HL-60 (cell line): ENCODE measurements at regions not wholly inside any gene's neighbourhood (a gene's known extent, or its start where the extent isn't known, plus 50 kb on each side); places are given as distances from the start of the nearest gene placed in this dataset.

Source experiments
- GABPA ChIP-seq: IDR thresholded peaks from 2 replicates; pipeline ENCODE4 v1.6.1; 2012; ENCODE audit warnings: low read depth
- POLR2AphosphoS5 ChIP-seq: IDR thresholded peaks from 2 replicates; pipeline ENCODE4 v1.6.1; 2012; ENCODE audit warnings: low read depth
- TF ChIP-seq, protein P1 (sequence below): IDR thresholded peaks from one replicate; pipeline ENCODE4 v1.5.1; 2011; ENCODE audit warnings: low read length, control low read depth, inconsistent platforms; ENCODE audit not compliant: insufficient read depth
- TF ChIP-seq, protein P2 (sequence below): IDR thresholded peaks from 2 replicates; pipeline ENCODE4 v1.6.1; 2012; ENCODE audit warnings: low read depth; ENCODE audit not compliant: insufficient replicate concordance

DNA sequence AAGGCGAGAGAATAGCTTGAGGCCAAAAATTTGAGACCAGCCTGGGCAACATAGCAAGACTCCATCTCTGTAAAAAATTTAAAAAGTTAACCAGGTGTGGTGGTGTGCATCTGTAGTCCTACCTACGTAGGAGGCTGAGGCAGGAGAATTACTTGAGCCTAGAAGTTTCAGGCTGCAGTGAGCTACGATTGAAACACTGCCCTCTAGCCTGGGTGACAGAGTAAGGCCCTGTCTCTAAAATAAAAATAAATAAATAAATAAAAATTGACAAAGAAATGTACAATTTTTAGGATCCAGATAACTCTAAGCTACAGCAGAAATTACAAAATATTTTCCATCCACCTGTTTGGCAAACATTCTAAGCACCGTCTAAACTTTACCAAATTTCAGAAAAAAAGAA, 941.0 kb upstream of the ADGRB3 start:
- TF ChIP-seq, protein P1, sequence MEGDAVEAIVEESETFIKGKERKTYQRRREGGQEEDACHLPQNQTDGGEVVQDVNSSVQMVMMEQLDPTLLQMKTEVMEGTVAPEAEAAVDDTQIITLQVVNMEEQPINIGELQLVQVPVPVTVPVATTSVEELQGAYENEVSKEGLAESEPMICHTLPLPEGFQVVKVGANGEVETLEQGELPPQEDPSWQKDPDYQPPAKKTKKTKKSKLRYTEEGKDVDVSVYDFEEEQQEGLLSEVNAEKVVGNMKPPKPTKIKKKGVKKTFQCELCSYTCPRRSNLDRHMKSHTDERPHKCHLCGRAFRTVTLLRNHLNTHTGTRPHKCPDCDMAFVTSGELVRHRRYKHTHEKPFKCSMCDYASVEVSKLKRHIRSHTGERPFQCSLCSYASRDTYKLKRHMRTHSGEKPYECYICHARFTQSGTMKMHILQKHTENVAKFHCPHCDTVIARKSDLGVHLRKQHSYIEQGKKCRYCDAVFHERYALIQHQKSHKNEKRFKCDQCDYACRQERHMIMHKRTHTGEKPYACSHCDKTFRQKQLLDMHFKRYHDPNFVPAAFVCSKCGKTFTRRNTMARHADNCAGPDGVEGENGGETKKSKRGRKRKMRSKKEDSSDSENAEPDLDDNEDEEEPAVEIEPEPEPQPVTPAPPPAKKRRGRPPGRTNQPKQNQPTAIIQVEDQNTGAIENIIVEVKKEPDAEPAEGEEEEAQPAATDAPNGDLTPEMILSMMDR: no peak
- TF ChIP-seq GABPA (no peak), POLR2AphosphoS5 (no peak)
- TF ChIP-seq, protein P2, sequence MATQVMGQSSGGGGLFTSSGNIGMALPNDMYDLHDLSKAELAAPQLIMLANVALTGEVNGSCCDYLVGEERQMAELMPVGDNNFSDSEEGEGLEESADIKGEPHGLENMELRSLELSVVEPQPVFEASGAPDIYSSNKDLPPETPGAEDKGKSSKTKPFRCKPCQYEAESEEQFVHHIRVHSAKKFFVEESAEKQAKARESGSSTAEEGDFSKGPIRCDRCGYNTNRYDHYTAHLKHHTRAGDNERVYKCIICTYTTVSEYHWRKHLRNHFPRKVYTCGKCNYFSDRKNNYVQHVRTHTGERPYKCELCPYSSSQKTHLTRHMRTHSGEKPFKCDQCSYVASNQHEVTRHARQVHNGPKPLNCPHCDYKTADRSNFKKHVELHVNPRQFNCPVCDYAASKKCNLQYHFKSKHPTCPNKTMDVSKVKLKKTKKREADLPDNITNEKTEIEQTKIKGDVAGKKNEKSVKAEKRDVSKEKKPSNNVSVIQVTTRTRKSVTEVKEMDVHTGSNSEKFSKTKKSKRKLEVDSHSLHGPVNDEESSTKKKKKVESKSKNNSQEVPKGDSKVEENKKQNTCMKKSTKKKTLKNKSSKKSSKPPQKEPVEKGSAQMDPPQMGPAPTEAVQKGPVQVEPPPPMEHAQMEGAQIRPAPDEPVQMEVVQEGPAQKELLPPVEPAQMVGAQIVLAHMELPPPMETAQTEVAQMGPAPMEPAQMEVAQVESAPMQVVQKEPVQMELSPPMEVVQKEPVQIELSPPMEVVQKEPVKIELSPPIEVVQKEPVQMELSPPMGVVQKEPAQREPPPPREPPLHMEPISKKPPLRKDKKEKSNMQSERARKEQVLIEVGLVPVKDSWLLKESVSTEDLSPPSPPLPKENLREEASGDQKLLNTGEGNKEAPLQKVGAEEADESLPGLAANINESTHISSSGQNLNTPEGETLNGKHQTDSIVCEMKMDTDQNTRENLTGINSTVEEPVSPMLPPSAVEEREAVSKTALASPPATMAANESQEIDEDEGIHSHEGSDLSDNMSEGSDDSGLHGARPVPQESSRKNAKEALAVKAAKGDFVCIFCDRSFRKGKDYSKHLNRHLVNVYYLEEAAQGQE: no peak
